GM12875 (cell line): ENCODE measurements at regions not wholly inside any gene's neighbourhood (a gene's known extent, or its start where the extent isn't known, plus 50 kb on each side); places are given as distances from the start of the nearest gene placed in this dataset.

Experiments
- H3K4me3 ChIP-seq: one replicate; pipeline ENCODE4 v1.5.1; 2011; ENCODE audit warnings: low read depth, low read length, control low read depth
- TF ChIP-seq, protein P1 (sequence below): IDR thresholded peaks from 2 replicates; pipeline ENCODE4 v1.5.1; 2011; ENCODE audit warnings: low read depth, mild to moderate bottlenecking, control low read depth, inconsistent platforms, low read length, moderate library complexity, borderline replicate concordance; ENCODE audit not compliant: insufficient read depth

DNA sequence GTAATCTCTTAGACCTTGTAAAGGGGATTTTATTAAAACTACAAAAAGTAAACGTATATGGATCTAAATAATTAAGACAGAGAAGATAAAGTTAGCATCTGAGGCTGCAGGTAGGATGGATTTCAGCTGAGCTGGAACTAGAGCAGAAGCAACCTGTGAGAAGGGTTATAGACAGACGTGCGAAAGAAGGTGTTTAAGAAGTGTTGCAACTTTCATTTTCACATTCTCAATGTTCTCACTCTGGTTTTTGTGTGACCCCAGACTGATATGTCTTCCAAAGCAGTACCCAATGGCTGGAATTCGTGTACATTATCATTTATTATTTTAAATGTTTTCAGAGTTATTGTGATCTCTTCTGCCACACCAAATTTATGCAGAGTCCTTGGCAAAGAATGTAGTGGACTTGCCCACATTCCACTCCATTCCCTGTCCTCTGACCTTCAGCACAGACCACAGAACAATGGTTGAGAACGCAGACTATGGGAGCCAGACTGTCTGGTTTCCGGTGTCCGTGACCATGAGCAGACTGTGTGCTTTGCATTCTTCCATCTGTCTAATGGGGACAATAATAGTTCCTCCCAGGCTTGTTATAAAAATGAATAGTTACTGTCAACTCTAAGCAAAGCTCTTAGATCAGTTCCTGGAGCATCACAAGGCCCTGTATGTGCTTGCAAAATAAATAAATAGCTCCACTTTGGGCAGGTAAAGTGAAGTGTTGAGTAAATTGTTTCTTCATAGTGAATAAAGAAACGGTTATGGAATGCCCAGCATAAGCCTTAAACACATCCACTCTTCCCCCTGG lies 140.6 kb upstream of the SAMSN1 start:
- H3K4me3 ChIP-seq, result no peak overlapping the region
- TF ChIP-seq, protein P1, sequence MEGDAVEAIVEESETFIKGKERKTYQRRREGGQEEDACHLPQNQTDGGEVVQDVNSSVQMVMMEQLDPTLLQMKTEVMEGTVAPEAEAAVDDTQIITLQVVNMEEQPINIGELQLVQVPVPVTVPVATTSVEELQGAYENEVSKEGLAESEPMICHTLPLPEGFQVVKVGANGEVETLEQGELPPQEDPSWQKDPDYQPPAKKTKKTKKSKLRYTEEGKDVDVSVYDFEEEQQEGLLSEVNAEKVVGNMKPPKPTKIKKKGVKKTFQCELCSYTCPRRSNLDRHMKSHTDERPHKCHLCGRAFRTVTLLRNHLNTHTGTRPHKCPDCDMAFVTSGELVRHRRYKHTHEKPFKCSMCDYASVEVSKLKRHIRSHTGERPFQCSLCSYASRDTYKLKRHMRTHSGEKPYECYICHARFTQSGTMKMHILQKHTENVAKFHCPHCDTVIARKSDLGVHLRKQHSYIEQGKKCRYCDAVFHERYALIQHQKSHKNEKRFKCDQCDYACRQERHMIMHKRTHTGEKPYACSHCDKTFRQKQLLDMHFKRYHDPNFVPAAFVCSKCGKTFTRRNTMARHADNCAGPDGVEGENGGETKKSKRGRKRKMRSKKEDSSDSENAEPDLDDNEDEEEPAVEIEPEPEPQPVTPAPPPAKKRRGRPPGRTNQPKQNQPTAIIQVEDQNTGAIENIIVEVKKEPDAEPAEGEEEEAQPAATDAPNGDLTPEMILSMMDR, result no peak

DNA sequence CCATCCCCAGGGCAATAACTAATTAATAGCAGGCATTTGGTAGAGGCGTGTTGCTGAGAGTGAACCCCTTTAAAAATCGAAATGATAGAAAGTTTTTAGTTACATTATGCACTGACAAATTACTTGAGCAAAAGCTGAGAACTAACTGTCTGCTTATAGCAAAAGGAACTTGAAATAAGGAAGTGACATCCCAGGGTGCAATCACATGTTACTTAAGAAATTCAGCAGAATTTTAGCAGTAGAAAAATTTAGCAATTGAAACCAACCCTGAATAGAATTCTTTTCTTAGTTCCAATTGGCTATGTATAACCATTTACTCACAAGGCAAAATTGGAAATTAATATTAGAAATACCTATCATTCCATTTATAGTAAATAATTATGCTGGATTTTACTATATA lies 139.5 kb upstream of the SAMSN1 start:
- TF ChIP-seq, protein P1, result no peak
- no peak overlapping the region for H3K4me3 ChIP-seq

DNA sequence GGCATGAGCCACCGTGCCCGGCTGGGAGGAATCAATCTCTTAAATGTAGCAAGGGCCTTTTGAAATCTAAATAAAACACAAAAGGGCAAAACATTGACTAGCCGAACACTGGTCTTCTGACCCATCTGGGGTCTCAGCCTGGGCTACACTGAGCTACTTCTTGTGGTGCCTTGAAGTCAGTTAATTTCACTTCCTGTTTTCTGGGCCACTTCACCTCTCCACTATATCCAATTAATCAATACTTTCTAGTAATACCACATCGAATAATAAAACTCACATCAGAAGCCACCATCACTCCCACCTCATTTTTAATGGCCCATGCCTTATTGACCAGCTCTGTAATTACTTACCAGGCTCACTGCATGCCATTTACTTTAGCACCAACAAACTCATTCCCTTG lies 138.0 kb upstream of the SAMSN1 start:
- TF ChIP-seq, protein P1, result no peak
- no peak overlapping the region for H3K4me3 ChIP-seq

DNA sequence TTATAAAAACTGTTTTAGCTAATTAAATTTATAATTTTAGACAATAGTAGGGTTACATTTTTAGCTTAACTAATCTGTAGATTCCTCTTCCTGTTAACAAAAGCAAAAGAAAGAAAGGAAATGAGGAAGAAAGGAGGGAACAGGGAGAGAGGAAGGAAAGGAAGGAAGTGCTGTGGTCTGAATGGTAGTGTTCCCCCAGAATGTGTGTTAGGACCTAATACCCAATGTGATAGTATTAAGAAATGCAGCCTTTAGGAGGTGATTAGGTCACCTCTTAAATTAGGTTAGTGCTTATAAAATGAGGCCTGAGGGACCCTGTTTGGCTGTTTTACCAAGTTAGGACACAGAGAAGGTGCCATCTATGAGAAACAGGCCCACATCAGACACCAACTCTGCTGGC lies 136.9 kb upstream of the SAMSN1 start:
- H3K4me3 ChIP-seq, result no peak overlapping the region
- TF ChIP-seq, protein P1, result no peak

DNA sequence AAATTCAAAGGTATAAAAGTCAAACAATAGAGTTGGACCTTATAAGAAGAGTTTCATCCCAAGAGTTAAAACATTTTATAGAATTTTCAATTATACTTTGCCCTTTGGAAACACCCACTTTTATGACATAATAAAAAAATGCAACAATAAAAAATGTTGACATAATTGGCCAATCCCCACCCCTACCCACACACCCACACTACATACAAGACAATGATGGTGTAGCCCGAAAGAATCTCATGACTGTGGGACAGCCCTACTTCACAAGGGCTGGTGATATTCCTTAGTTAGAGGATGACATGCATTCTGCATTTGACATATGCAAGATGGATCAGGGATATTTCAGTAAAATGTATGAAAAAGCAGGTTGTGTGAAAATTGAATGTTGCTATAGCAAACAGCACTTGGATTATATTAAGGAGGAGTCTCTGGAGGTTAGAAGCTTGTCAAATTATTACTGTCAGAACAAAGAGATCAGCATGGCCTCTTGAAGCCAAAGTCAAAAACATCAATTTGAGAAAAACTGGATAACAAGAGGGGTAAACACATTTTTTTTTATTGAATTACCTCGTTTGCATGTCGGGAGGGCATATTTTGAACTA lies 133.0 kb upstream of the SAMSN1 start:
- no peak overlapping the region for H3K4me3 ChIP-seq
- TF ChIP-seq, protein P1, result no peak

DNA sequence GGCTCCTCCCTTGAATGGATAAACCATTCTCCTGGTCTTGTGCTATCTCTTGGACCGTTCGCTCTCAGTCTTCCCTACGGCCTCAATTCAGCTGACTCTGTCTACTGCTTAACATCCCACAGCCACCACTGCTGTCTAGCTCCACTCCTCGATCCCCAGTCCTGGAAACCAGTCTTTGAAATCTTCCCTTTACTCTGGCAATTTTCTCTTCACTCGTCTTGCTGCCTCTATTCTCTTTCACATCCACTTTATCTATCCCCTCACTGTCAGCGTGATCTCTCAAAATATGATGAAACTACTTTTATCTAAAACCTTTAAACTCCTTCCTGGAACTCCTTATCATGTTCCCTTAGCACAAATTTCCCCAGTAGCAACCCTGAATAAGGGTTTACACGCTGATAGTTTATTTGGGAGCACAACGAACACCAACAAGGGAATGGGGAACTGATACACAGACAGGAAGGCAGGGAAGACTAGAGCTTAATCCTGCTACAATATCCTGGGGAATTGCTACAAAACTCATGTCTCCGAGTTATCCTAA lies 131.6 kb upstream of the SAMSN1 start:
- TF ChIP-seq, protein P1, result no peak

DNA sequence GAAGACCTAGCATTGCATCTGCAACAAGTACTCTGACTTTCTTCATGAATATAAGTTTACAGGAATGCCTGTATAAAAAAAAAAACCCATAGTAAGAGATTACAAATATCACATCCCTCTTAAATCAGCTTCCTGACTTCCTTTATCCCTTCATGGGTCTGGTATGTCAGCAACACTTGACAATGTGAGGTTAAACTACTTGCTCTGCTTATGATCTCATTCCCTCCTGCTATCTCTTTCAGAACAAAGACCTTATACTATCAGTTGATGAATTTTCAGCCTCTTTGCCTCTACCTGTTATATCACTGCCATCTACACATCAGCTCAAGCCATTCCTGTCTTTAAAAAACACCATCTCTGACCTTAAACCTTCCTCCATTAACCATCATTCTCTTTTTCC lies 130.9 kb upstream of the SAMSN1 start:
- no peak overlapping the region for H3K4me3 ChIP-seq
- TF ChIP-seq, protein P1, result no peak

More for the DNA sequence above, 131.6 kb upstream of the SAMSN1 start:
- H3K4me3 ChIP-seq, result no peak overlapping the region
